Gastroesophageal sphincter (tissue), 3 donors: ENCODE measurements at regions not wholly inside any gene's neighbourhood (a gene's known extent, or its start where the extent isn't known, plus 50 kb on each side); places are given as distances from the start of the nearest gene placed in this dataset.

ENCODE experiments used
- CTCF ChIP-seq, 4 experiments: fragments of 200-600 bp in 2 of 4; fragments of 450-650 bp in 2 of 4; sonication (generic) in 1 of 4; IDR thresholded peaks; one replicate each; pipeline ENCODE4 v1.5.1; 2017 to 2019; ENCODE audit warnings: antibody characterized with exemption in 4 of 4, mild to moderate bottlenecking in 2 of 4, moderate library complexity in 2 of 4
- EP300 ChIP-seq: sonication (generic); formaldehyde crosslinking; IDR thresholded peaks from one replicate; pipeline ENCODE4 v1.6.1; 2017; ENCODE audit warnings: antibody characterized with exemption, mild to moderate bottlenecking
- POLR2A ChIP-seq, 2 donors: fragments of 450-650 bp; IDR thresholded peaks; one replicate each; pipeline ENCODE4 v1.6.1; 2017; ENCODE audit warnings: antibody characterized with exemption in 2 of 2, mild to moderate bottlenecking in 2 of 2, moderate library complexity in 1 of 2
- POLR2AphosphoS5 ChIP-seq: sonication (generic); formaldehyde crosslinking; IDR thresholded peaks from one replicate; pipeline ENCODE4 v1.6.1; 2017; ENCODE audit warnings: antibody characterized with exemption

GRCh38 chr1:56399326-56399725 is 180.0 kb downstream of the PLPP3 start:
- TF ChIP-seq CTCF (IDR thresholded peaks at IDR 0.05) (no peak), POLR2A (IDR thresholded peaks at IDR 0.05) (no peak), POLR2AphosphoS5 (no peak), EP300 (no peak)
